Left ventricle myocardium inferior (tissue), 1 donor: ENCODE measurements at regions not wholly inside any gene's neighbourhood (a gene's known extent, or its start where the extent isn't known, plus 50 kb on each side); places are given as distances from the start of the nearest gene placed in this dataset.
"Not testable (repeated sequence)": the region's sequence is repeated elsewhere in the genome, so short reads cannot be mapped to it uniquely, and the experiment has no call there.

Experiments
- DNase-seq: peaks from one replicate; pipeline ENCODE4 v3.0.0-alpha.2; 2020
- H3K27ac ChIP-seq: fragments of 200-600 bp; replicated peaks from 2 replicates; pipeline ENCODE4 v1.8.0; 2021
- H3K27me3 ChIP-seq: fragments of 200-600 bp; 2 replicates; pipeline ENCODE4 v1.8.0; 2021; ENCODE audit warnings: low read depth
- H3K36me3 ChIP-seq: fragments of 200-600 bp; 2 replicates; pipeline ENCODE4 v1.8.0; 2021
- H3K4me1 ChIP-seq: fragments of 200-600 bp; 2 replicates; pipeline ENCODE4 v1.8.0; 2021
- H3K4me3 ChIP-seq: fragments of 200-600 bp; 2 replicates; pipeline ENCODE4 v1.8.0; 2021; ENCODE audit warnings: mild to moderate bottlenecking, moderate library complexity
- H3K9me3 ChIP-seq: fragments of 200-600 bp; replicated peaks from 2 replicates; pipeline ENCODE4 v1.8.0; 2021
- CTCF ChIP-seq: fragments of 200-600 bp; IDR thresholded peaks from 2 replicates; pipeline ENCODE4 v1.8.0; 2021; ENCODE audit warnings: antibody characterized with exemption, mild to moderate bottlenecking, borderline replicate concordance
- intact Hi-C: fragments of 100-400 bp; cut with micrococcal nuclease; formaldehyde crosslinking; loops from one replicate; pipeline ENCODE4 v1.11.0; 2022
- donor health status: DM: no; HTN: yes; CAD: no; lungs with severe emphysema.

GRCh38 chr1:88324899-88325298, 359.2 kb upstream of the PKN2 start:
- no peaks in the 10 kb centered on the region for H3K27me3 ChIP-seq
- H3K36me3 ChIP-seq: no peaks in the 10 kb centered on the region
- no peak for TF ChIP-seq CTCF
- H3K4me3 ChIP-seq: no peak overlapping the region
- DNase-seq: no peak
- no peaks in the 10 kb centered on the region for H3K9me3 ChIP-seq
- peaks cover 31% of the 10 kb centered on the region for H3K4me1 ChIP-seq
- intact Hi-C loops: no loop called here
- H3K27ac ChIP-seq: no peak overlapping the region

- Histone ChIP-seq H3K36me3 (no peaks in the 10 kb centered on the region), H3K4me3 (no peak overlapping the region), H3K27ac (peak overlapping the region; percentile 18), H3K27me3 (no peaks in the 10 kb centered on the region), H3K4me1 (peaks cover 31% of the 10 kb centered on the region), H3K9me3 (no peaks in the 10 kb centered on the region)
- no peak for TF ChIP-seq CTCF
- no peak for DNase-seq
- intact Hi-C loops: no loop called here
Measured at GRCh38 chr1:88327391-88328267, 356.4 kb upstream of the PKN2 start.

- Histone ChIP-seq H3K9me3 (no peaks in the 10 kb centered on the region), H3K27ac (no peak overlapping the region), H3K36me3 (no peaks in the 10 kb centered on the region), H3K4me3 (no peak overlapping the region), H3K27me3 (no peaks in the 10 kb centered on the region), H3K4me1 (peaks cover 29% of the 10 kb centered on the region)
- no peak for DNase-seq
- intact Hi-C loops: no loop called here
- no peak for TF ChIP-seq CTCF
Measured at GRCh38 chr1:88330201-88330600, 353.9 kb upstream of the PKN2 start.

- H3K27ac ChIP-seq: no peak overlapping the region
- H3K27me3 ChIP-seq: no peaks in the 10 kb centered on the region
- peaks cover 12% of the 10 kb centered on the region for H3K4me1 ChIP-seq
- no peak overlapping the region for H3K4me3 ChIP-seq
- no peaks in the 10 kb centered on the region for H3K36me3 ChIP-seq
- H3K9me3 ChIP-seq: no peaks in the 10 kb centered on the region
- no peak for TF ChIP-seq CTCF
- DNase-seq: no peak
- intact Hi-C loops: no loop called here
Measured at GRCh38 chr1:88333086-88333695, 350.9 kb upstream of the PKN2 start.

- no peak overlapping the region for H3K27ac ChIP-seq
- no peak overlapping the region for H3K4me3 ChIP-seq
- H3K36me3 ChIP-seq: no peaks in the 10 kb centered on the region
- intact Hi-C loops: no loop called here
- peaks cover 3% of the 10 kb centered on the region for H3K9me3 ChIP-seq
- H3K27me3 ChIP-seq: no peaks in the 10 kb centered on the region
- no peak for TF ChIP-seq CTCF
- no peaks in the 10 kb centered on the region for H3K4me1 ChIP-seq
- no peak for DNase-seq
Measured at GRCh38 chr1:88341447-88341846, 342.6 kb upstream of the PKN2 start.

- H3K27ac ChIP-seq, H3K36me3 ChIP-seq, intact Hi-C loops, H3K4me1 ChIP-seq, H3K9me3 ChIP-seq, H3K4me3 ChIP-seq, H3K27me3 ChIP-seq, DNase-seq: not testable (repeated sequence)
Measured at GRCh38 chr1:88342081-88342480, 342.0 kb upstream of the PKN2 start.
